Effector memory CD4-positive, alpha-beta T cell (primary cell): ENCODE measurements at regions not wholly inside any gene's neighbourhood (a gene's known extent, or its start where the extent isn't known, plus 50 kb on each side); places are given as distances from the start of the nearest gene placed in this dataset.

Experiments used
- DNase-seq, 3 donors: peaks; one replicate each; pipeline ENCODE4 v3.0.0-alpha.2; 2020
- H3K27ac ChIP-seq: 2 replicates; pipeline ENCODE4 v1.7.0; 2013; ENCODE audit warnings: mild to moderate bottlenecking, low read length, moderate library complexity; ENCODE audit not compliant: insufficient read depth, poor library complexity, severe bottlenecking
- H3K27me3 ChIP-seq: replicated peaks from 2 replicates; pipeline ENCODE4 v1.7.0; 2013; ENCODE audit warnings: mild to moderate bottlenecking, low read length; ENCODE audit not compliant: insufficient read depth, control insufficient read depth, poor library complexity, severe bottlenecking
- H3K36me3 ChIP-seq: 2 replicates; pipeline ENCODE4 v1.7.0; 2013; ENCODE audit warnings: mild to moderate bottlenecking, low read length, moderate library complexity; ENCODE audit not compliant: control insufficient read depth, insufficient read depth
- H3K4me1 ChIP-seq: 2 replicates; pipeline ENCODE4 v1.7.0; 2013; ENCODE audit warnings: low read length, mild to moderate bottlenecking; ENCODE audit not compliant: control insufficient read depth, insufficient read depth, poor library complexity, severe bottlenecking
- H3K4me3 ChIP-seq: 2 replicates; pipeline ENCODE4 v1.7.0; 2013; ENCODE audit warnings: low read length, low read depth, mild to moderate bottlenecking; ENCODE audit not compliant: insufficient read depth, poor library complexity, severe bottlenecking
- H3K9me3 ChIP-seq: 2 replicates; pipeline ENCODE4 v1.7.0; 2013; ENCODE audit warnings: mild to moderate bottlenecking, low read length, moderate library complexity; ENCODE audit not compliant: control insufficient read depth

GRCh38 chr2:181178823-181179412, 198.5 kb downstream of the UBE2E3 start:
- Histone ChIP-seq H3K9me3 (no peaks in the 10 kb centered on the region), H3K36me3 (no peaks in the 10 kb centered on the region), H3K4me1 (no peaks in the 10 kb centered on the region), H3K4me3 (no peak overlapping the region), H3K27ac (no peak overlapping the region), H3K27me3 (no peaks in the 10 kb centered on the region)
- peak in 2 of 3 donors; percentile 10 to 12 for DNase-seq

DNA sequence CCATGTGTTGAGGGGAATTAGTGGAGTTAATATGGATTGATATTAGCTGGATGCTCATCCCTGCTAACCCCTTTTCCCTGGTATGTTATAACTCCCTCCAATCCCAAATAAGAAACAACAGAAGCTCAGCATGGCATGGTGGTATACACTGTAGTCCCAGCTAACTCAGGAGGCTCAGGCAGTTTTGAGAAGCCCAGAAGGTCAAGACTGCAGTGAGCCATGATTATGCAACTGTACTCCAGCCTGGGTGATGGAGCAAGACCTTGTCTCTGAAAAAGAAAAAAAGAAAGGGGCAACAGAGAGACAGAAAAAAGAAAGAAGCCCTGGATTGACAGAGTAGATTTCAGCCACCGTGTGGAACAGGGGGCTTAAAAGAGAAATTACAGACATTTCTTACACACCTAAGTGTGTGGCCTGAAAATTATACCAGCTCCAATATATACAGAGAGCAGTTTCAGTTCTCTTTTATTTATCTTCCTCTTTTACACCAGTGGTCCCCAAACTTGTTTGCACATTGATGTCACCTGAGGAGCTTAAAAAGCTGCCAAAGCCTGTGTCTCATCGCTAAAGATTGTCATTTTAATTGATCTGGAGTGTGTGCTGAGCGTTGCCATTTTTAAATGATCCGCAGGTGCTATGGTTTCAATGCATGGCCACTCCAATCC, 203.6 kb downstream of the UBE2E3 start:
- no peak overlapping the region for H3K27ac ChIP-seq
- H3K36me3 ChIP-seq = no peaks in the 10 kb centered on the region
- H3K4me3 ChIP-seq = no peak overlapping the region
- no peaks in the 10 kb centered on the region for H3K27me3 ChIP-seq
- no peaks in the 10 kb centered on the region for H3K4me1 ChIP-seq
- no peaks in the 10 kb centered on the region for H3K9me3 ChIP-seq
- DNase-seq = no peak

DNA sequence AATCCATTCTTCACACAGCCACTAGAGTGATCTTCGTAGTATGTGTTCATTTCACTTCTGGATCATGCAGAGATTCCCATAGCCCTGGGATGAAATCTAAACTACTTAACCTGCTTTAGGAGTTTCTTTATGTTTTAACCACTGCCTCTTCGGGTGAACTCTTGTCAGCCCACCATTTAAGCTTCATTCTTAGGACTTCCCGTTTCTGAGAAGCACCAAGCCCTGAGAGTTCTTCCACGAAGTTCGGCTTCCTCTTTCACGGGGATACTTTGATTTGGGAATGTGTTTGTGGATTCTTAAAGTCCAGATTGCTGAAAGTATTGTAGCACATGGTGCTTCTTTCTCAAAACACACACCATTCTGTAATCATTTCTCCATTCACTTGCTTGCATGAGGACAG, 205.0 kb downstream of the UBE2E3 start:
- Histone ChIP-seq H3K4me1 (no peaks in the 10 kb centered on the region), H3K36me3 (no peaks in the 10 kb centered on the region), H3K27me3 (no peaks in the 10 kb centered on the region), H3K9me3 (no peaks in the 10 kb centered on the region), H3K27ac (no peak overlapping the region), H3K4me3 (no peak overlapping the region)
- no peak for DNase-seq

DNA sequence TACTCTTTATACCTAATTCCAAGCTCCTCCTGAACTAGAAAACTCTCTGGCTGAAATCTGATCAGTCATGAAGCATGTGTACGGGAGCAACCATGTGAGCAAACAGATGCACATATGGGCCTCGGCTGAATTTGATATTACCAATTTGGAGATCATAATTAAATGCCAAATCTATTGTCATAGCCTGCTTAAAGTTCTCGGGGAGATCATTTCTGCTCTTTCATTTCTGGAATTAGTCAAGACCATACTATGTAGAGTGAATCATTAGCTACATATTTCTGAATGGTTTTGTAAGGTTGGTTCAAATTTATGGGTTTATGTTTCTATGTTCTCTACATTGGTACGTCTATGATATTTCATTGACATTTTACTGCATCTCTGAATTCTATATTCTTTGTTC, 205.5 kb downstream of the UBE2E3 start:
- H3K9me3 ChIP-seq = no peaks in the 10 kb centered on the region
- H3K4me3 ChIP-seq = no peak overlapping the region
- DNase-seq = no peak
- no peaks in the 10 kb centered on the region for H3K36me3 ChIP-seq
- no peaks in the 10 kb centered on the region for H3K27me3 ChIP-seq
- H3K27ac ChIP-seq = no peak overlapping the region
- H3K4me1 ChIP-seq = no peaks in the 10 kb centered on the region

- no peaks in the 10 kb centered on the region for H3K27me3 ChIP-seq
- no peaks in the 10 kb centered on the region for H3K9me3 ChIP-seq
- no peak overlapping the region for H3K4me3 ChIP-seq
- H3K27ac ChIP-seq = no peak overlapping the region
- DNase-seq = no peak
- H3K36me3 ChIP-seq = no peaks in the 10 kb centered on the region
- H3K4me1 ChIP-seq = no peaks in the 10 kb centered on the region
These were observed 208.2 kb downstream of the UBE2E3 start for GRCh38 chr2:181188605-181189004.

DNA sequence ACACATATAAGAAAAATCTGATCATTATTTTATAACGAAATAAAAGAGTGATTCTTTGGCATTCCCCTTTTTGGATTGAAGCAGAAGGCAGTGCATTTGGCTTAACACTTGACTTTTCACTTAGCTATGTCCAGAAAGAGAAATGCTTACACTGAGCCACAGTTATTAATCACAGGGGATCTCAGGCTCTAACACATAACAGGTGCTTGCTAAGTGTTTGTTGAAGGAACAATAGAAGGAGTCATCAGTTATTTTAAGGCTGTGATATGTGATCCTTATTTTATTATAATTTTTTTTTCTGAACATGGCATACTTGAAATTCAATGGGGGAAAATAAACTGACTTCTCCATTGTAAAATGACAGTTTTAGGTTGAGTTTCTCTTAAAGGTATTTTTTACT, 209.5 kb downstream of the UBE2E3 start:
- Histone ChIP-seq H3K9me3 (no peaks in the 10 kb centered on the region), H3K27me3 (no peaks in the 10 kb centered on the region), H3K4me3 (no peak overlapping the region), H3K27ac (no peak overlapping the region), H3K36me3 (no peaks in the 10 kb centered on the region), H3K4me1 (no peaks in the 10 kb centered on the region)
- DNase-seq = no peak

DNA sequence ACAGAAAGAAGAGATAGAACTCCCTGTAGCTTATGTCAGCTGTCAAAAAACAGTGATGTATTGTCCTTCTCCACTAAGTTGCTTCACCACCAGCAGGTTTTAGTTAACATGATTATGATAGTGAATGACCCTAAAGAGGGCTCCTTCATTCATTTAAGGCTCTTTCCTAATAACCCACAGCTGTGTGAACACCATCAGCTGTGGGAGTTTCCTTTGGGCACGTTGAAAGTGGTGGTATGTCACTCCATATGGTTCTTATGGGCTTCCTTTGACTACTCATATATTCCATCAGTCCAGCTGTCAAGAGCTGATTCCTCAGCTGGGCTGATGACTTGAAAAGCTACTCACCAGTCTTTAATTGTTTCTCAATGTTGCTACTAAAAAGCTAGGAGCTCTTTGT, 210.3 kb downstream of the UBE2E3 start:
- H3K27ac ChIP-seq = no peak overlapping the region
- DNase-seq = no peak
- no peaks in the 10 kb centered on the region for H3K27me3 ChIP-seq
- H3K4me3 ChIP-seq = no peak overlapping the region
- H3K9me3 ChIP-seq = no peaks in the 10 kb centered on the region
- no peaks in the 10 kb centered on the region for H3K4me1 ChIP-seq
- H3K36me3 ChIP-seq = no peaks in the 10 kb centered on the region

DNA sequence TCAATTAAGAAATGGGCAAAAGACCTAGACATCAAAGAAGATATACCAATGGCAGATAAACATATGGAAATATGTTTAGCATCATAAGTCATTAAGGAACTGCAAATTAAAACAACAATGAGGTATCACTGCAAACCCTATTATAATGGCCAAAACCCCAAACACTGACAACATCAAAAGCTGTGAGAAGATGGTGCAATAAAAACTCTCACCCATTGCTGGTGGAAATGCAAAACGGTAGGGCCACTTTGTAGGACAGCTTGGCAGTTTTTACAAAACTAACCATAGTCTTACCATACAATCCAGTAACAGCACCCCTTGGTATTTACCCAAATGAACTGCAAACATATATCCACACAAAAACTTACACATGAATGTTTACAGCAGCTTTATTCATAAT, 213.1 kb downstream of the UBE2E3 start:
- DNase-seq = no peak

DNA sequence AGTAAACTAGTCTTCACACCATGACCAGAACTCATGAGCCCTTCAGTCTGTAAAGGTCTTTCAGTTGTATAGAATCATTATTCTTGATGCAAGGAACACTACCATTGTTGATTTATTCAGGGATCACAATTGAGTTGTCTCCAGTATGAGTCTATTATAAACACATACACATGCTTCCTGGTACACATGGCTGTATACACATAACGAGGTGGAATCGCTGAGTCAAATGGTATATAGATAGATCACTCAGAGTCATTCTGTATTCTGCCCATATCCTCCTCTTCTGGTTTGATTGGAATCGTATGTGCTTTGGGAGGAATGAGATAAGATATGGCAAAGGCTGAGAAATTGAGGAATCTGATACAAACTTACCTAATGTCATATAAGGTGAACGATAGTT, 216.0 kb downstream of the UBE2E3 start:
- H3K4me3 ChIP-seq = no peak overlapping the region
- no peak overlapping the region for H3K27ac ChIP-seq
- H3K9me3 ChIP-seq = no peaks in the 10 kb centered on the region
- no peak for DNase-seq
- H3K27me3 ChIP-seq = no peaks in the 10 kb centered on the region
- H3K36me3 ChIP-seq = no peaks in the 10 kb centered on the region
- H3K4me1 ChIP-seq = peaks cover 16% of the 10 kb centered on the region

More for the DNA sequence above, 213.1 kb downstream of the UBE2E3 start:
- Histone ChIP-seq H3K27me3 (no peaks in the 10 kb centered on the region), H3K27ac (no peak overlapping the region), H3K4me1 (peaks cover 13% of the 10 kb centered on the region), H3K36me3 (no peaks in the 10 kb centered on the region), H3K9me3 (no peaks in the 10 kb centered on the region), H3K4me3 (no peak overlapping the region)

DNA sequence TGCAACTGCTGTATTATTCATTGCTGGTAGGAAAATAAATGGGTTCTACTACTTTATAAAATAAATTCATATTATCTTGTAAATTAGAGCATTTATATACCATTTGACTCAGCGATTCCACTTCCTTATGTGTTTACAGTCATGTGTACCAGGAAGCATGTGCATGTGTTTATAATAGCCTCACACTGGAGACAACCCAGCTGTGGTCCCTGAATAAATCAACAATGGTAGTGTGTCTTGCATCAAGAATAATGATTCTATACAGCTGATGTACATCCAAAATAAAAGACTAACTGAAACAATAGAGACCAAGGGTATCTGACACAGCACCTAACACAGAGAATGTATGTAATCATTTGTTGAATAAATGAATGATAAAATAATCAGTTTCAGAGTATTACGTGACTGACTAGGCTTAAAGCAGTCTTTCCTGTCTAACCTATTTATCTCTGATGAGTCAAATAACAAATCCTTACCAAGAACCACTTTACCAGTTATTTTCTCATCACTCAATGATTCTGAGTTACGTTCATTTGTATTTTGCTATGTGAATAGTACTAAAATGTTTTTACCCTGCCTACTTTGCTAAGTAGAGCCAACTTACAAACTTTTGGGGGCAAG, 216.8 kb downstream of the UBE2E3 start:
- no peak overlapping the region for H3K27ac ChIP-seq

More for the DNA sequence above, 216.8 kb downstream of the UBE2E3 start:
- Histone ChIP-seq H3K36me3 (no peaks in the 10 kb centered on the region), H3K4me1 (peaks cover 16% of the 10 kb centered on the region), H3K27me3 (no peaks in the 10 kb centered on the region), H3K4me3 (no peak overlapping the region), H3K9me3 (no peaks in the 10 kb centered on the region)
- no peak for DNase-seq
